HCT116 (cell line): ENCODE measurements at regions not wholly inside any gene's neighbourhood (a gene's known extent, or its start where the extent isn't known, plus 50 kb on each side); places are given as distances from the start of the nearest gene placed in this dataset.

Source experiments
- ATAC-seq: fragments of 200-7000 bp; cut with Tn5 transposase; 2 replicates; pipeline ENCODE4 v1.9.1; 2020; ENCODE audit warnings: mild to moderate bottlenecking, moderate library complexity
- BruUV-seq: library from RNA; stranded (reverse); fragments of 400-500 nt; replicated peaks from 2 replicates; lab custom pipeline; 2021; lab: Mats Ljungman, UMichigan
- CTCF ChIA-PET: fragments of 300-600 bp; sonication (Branson Sonifier 250); formaldehyde crosslinking; loops from one replicate; lab custom pipeline; 2021; ENCODE audit warnings: antibody characterized with exemption; lab: Charles Lee
- POLR2A ChIA-PET: fragments of 300-600, 350-600 bp; sonication (Branson Sonifier 250); formaldehyde crosslinking; loops from one replicate; lab custom pipeline; 2021; ENCODE audit warnings: antibody characterized with exemption; lab: Charles Lee
- RAD21 ChIA-PET, 2 experiments: fragments of 300-600 bp; sonication (Branson Sonifier 250); formaldehyde crosslinking; loops; one replicate each; lab custom pipeline; 2023; ENCODE audit warnings: low total read pairs in 2 of 2; ENCODE audit not compliant: uncharacterized antibody in 2 of 2, unreplicated experiment in 2 of 2, low non-redundant PET in 1 of 2; lab: Charles Lee
- DNase-seq: peaks from one replicate; pipeline ENCODE4 v3.0.0-alpha.2; 2010; ENCODE audit warnings: low read depth, low spot score
- H2AFZ ChIP-seq: fragments of 200-600 bp; shearing (Covaris generic), sonication (generic); 2 replicates; pipeline ENCODE4 v1.6.1; 2017; ENCODE audit warnings: low read depth, mixed run types, mixed read lengths, antibody characterized with exemption, low read length; ENCODE audit not compliant: poor library complexity, severe bottlenecking
- H3K27ac ChIP-seq: 2 replicates; pipeline ENCODE4 v1.5.1; 2012; ENCODE audit warnings: low read depth, low read length
- H3K27me3 ChIP-seq: fragments of 200-600 bp; sonication (generic); 2 replicates; pipeline ENCODE4 v1.6.1; 2016; ENCODE audit warnings: mixed run types, low read length, mixed read lengths; ENCODE audit not compliant: insufficient read depth
- H3K36me3 ChIP-seq, 2 experiments: fragments of 200-500 bp in 1 of 2; fragments of 200-600 bp in 1 of 2; sonication (Bioruptor generic) in 1 of 2; sonication (generic) in 1 of 2; 2 replicates each; pipeline versions ENCODE4 v1.5.1 to v1.6.1; 2014 to 2016; ENCODE audit warnings: low read length in 2 of 2, inconsistent platforms in 1 of 2, mixed read lengths in 1 of 2, mixed run types in 1 of 2; ENCODE audit not compliant: insufficient read depth in 2 of 2, control insufficient read depth in 1 of 2
- H3K4me1 ChIP-seq, 2 experiments: fragments of 200-600 bp in 1 of 2; sonication (generic) in 1 of 2; 2 replicates each; pipeline versions ENCODE4 v1.5.1 to v1.6.1; 2012 to 2017; ENCODE audit warnings: low read length in 2 of 2, inconsistent platforms in 1 of 2, mild to moderate bottlenecking in 1 of 2, mixed read lengths in 1 of 2, mixed run types in 1 of 2, moderate library complexity in 1 of 2; ENCODE audit not compliant: insufficient read depth in 2 of 2, control insufficient read depth in 1 of 2
- H3K4me2 ChIP-seq: fragments of 200-600 bp; sonication (generic); 2 replicates; pipeline ENCODE4 v1.6.1; 2017; ENCODE audit warnings: mixed run types, low read length, mixed read lengths
- H3K4me3 ChIP-seq, 2 experiments: fragments of 200-600 bp in 1 of 2; sonication (generic) in 1 of 2; replicated peaks in 1 of 2; 2 replicates each; pipeline ENCODE4 v1.5.1; 2011 to 2016; ENCODE audit warnings: low read length in 2 of 2, control low read depth in 1 of 2, low read depth in 1 of 2, mild to moderate bottlenecking in 1 of 2, mixed read lengths in 1 of 2, mixed run types in 1 of 2
- H3K79me2 ChIP-seq: fragments of 200-600 bp; sonication (generic); 2 replicates; pipeline ENCODE4 v1.6.1; 2017; ENCODE audit warnings: mild to moderate bottlenecking, mixed run types, low read length, moderate library complexity, mixed read lengths; ENCODE audit not compliant: insufficient read depth
- H3K9ac ChIP-seq: fragments of 200-600 bp; sonication (generic); 2 replicates; pipeline ENCODE4 v1.6.1; 2016; ENCODE audit warnings: low read length, mixed read lengths
- H3K9me2 ChIP-seq: fragments of 200-600 bp; sonication (generic), shearing (Covaris generic); 2 replicates; pipeline ENCODE4 v1.6.1; 2017; ENCODE audit warnings: mixed run types, mild to moderate bottlenecking, moderate library complexity; ENCODE audit not compliant: insufficient read depth
- H3K9me3 ChIP-seq, 2 experiments: fragments of 200-500 bp in 1 of 2; fragments of 200-600 bp in 1 of 2; sonication (Bioruptor generic) in 1 of 2; sonication (generic) in 1 of 2; 2 replicates each; pipeline ENCODE4 v1.6.1; 2014 to 2017; ENCODE audit warnings: low read length in 2 of 2, mixed read lengths in 2 of 2, inconsistent platforms in 1 of 2, low read depth in 1 of 2, mild to moderate bottlenecking in 1 of 2, mixed run types in 1 of 2, moderate library complexity in 1 of 2; ENCODE audit not compliant: control insufficient read depth in 1 of 2, insufficient read depth in 1 of 2
- H4K20me1 ChIP-seq: fragments of 200-600 bp; sonication (generic), shearing (Covaris generic); 2 replicates; pipeline ENCODE4 v1.6.1; 2017; ENCODE audit warnings: mixed run types, mild to moderate bottlenecking, moderate library complexity; ENCODE audit not compliant: insufficient read depth
- CBX3 ChIP-seq: IDR thresholded peaks from 2 replicates; pipeline ENCODE4 v1.6.1; 2012; ENCODE audit warnings: low read depth
- CEBPB ChIP-seq: IDR thresholded peaks from 2 replicates; pipeline ENCODE4 v1.6.1; 2012; ENCODE audit warnings: low read depth
- EGR1 ChIP-seq: IDR thresholded peaks from 2 replicates; pipeline ENCODE4 v1.6.1; 2012; ENCODE audit warnings: low read depth
- ELF1 ChIP-seq: IDR thresholded peaks from 2 replicates; pipeline ENCODE4 v1.6.1; 2012; ENCODE audit warnings: low read depth, borderline replicate concordance
- EZH2 ChIP-seq: fragments of 200-600 bp; sonication (generic); IDR thresholded peaks from 2 replicates; pipeline ENCODE4 v1.6.1; 2017; ENCODE audit warnings: antibody characterized with exemption, mixed run types
- EZH2phosphoT487 ChIP-seq: fragments of 200-600 bp; IDR thresholded peaks from 2 replicates; pipeline ENCODE4 v1.6.1; 2018; ENCODE audit warnings: antibody characterized with exemption, borderline replicate concordance
- FOSL1 ChIP-seq: IDR thresholded peaks from 2 replicates; pipeline ENCODE4 v1.6.1; 2012; ENCODE audit warnings: low read depth
- JUND ChIP-seq: IDR thresholded peaks from 2 replicates; pipeline ENCODE4 v1.6.1; 2012
- POLR2AphosphoS5 ChIP-seq: IDR thresholded peaks from 2 replicates; pipeline ENCODE4 v1.6.1; 2011; ENCODE audit warnings: mild to moderate bottlenecking, low read depth, low read length, moderate library complexity
- RAD21 ChIP-seq: IDR thresholded peaks from 2 replicates; pipeline ENCODE4 v1.6.1; 2012; ENCODE audit warnings: low read depth, mild to moderate bottlenecking
- SIN3A ChIP-seq: IDR thresholded peaks from 2 replicates; pipeline ENCODE4 v1.6.1; 2012; ENCODE audit warnings: low read depth
- SP1 ChIP-seq: IDR thresholded peaks from 2 replicates; pipeline ENCODE4 v1.6.1; 2012; ENCODE audit warnings: low read depth
- SRF ChIP-seq: IDR thresholded peaks from 2 replicates; pipeline ENCODE4 v1.6.1; 2012; ENCODE audit warnings: low read depth
- YY1 ChIP-seq: IDR thresholded peaks from 2 replicates; pipeline ENCODE4 v1.6.1; 2011; ENCODE audit warnings: low read length, low read depth, moderate library complexity, mild to moderate bottlenecking; ENCODE audit not compliant: insufficient replicate concordance; ENCODE audit errors: extremely low read depth
- ZNF274 ChIP-seq: fragments of 200-500 bp; sonication (Bioruptor generic); IDR thresholded peaks from 2 replicates; pipeline ENCODE4 v1.6.1; 2014; ENCODE audit warnings: mild to moderate bottlenecking, low read depth, low read length, inconsistent platforms
- intact Hi-C: fragments of 100-400 bp; cut with micrococcal nuclease; formaldehyde crosslinking; loops from 2 replicates; pipeline ENCODE4 v1.10.0; 2022
- TF ChIP-seq, protein P1 (sequence below): IDR thresholded peaks from 2 replicates; pipeline ENCODE4 v1.6.1; 2012; ENCODE audit warnings: low read depth
- TF ChIP-seq, protein P2 (sequence below): IDR thresholded peaks from 2 replicates; pipeline ENCODE4 v1.6.1; 2011; ENCODE audit warnings: mild to moderate bottlenecking, low read length, moderate library complexity; ENCODE audit not compliant: insufficient replicate concordance; ENCODE audit errors: extremely low read depth
- TF ChIP-seq, protein P3 (sequence below), 3 experiments: fragments of 200-600 bp in 1 of 3; sonication (generic) in 1 of 3; IDR thresholded peaks in 2 of 3; conservative IDR thresholded peaks in 1 of 3; 2 replicates each; pipeline ENCODE4 v1.5.1; 2012 to 2017; ENCODE audit warnings: low read depth in 2 of 3, low read length in 2 of 3, antibody characterized with exemption in 1 of 3, borderline replicate concordance in 1 of 3, control low read depth in 1 of 3, mild to moderate bottlenecking in 1 of 3, mixed read lengths in 1 of 3, mixed run types in 1 of 3, moderate library complexity in 1 of 3; ENCODE audit not compliant: insufficient read depth in 1 of 3
- TF ChIP-seq, protein P4 (sequence below): IDR thresholded peaks from 2 replicates; pipeline ENCODE4 v1.6.1; 2012
- TF ChIP-seq, protein P5 (sequence below): IDR thresholded peaks from 2 replicates; pipeline ENCODE4 v1.6.1; 2012

DNA sequence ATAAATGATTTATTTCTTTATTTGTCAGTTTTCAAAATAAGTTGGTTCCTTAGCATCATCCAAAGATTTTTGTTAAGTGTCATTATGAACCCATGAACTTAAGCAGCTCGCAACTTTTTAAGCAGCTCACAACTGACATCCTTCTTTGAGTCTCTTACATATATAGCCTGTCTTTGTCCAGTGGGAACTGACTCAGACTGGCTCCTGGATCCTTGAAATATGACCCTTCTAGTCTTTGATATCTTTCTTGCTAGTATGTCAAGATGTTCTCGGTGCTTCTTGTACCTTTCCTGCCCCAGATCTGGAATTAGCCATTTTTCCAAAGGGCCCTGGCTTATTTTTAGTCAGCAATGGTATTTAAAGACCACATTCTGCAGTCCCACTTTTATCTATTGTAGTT lies 53.9 kb upstream of the ARID5B start:
- no peak overlapping the region for H3K4me2 ChIP-seq
- peak overlapping the region; percentile 3 for H2AFZ ChIP-seq
- H3K27me3 ChIP-seq, result no peaks in the 10 kb centered on the region
- no peak for DNase-seq
- no TSS peak for BruUV-seq
- intact Hi-C loops, result no loop called here
- TF ChIP-seq JUND, result no peak
- TF ChIP-seq EZH2phosphoT487, result no peak
- no peak for TF ChIP-seq POLR2AphosphoS5
- no peak for TF ChIP-seq EZH2
- TF ChIP-seq CBX3, result no peak
- TF ChIP-seq, protein P1, sequence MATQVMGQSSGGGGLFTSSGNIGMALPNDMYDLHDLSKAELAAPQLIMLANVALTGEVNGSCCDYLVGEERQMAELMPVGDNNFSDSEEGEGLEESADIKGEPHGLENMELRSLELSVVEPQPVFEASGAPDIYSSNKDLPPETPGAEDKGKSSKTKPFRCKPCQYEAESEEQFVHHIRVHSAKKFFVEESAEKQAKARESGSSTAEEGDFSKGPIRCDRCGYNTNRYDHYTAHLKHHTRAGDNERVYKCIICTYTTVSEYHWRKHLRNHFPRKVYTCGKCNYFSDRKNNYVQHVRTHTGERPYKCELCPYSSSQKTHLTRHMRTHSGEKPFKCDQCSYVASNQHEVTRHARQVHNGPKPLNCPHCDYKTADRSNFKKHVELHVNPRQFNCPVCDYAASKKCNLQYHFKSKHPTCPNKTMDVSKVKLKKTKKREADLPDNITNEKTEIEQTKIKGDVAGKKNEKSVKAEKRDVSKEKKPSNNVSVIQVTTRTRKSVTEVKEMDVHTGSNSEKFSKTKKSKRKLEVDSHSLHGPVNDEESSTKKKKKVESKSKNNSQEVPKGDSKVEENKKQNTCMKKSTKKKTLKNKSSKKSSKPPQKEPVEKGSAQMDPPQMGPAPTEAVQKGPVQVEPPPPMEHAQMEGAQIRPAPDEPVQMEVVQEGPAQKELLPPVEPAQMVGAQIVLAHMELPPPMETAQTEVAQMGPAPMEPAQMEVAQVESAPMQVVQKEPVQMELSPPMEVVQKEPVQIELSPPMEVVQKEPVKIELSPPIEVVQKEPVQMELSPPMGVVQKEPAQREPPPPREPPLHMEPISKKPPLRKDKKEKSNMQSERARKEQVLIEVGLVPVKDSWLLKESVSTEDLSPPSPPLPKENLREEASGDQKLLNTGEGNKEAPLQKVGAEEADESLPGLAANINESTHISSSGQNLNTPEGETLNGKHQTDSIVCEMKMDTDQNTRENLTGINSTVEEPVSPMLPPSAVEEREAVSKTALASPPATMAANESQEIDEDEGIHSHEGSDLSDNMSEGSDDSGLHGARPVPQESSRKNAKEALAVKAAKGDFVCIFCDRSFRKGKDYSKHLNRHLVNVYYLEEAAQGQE, result no peak
- TF ChIP-seq YY1, result no peak
- TF ChIP-seq, protein P2, sequence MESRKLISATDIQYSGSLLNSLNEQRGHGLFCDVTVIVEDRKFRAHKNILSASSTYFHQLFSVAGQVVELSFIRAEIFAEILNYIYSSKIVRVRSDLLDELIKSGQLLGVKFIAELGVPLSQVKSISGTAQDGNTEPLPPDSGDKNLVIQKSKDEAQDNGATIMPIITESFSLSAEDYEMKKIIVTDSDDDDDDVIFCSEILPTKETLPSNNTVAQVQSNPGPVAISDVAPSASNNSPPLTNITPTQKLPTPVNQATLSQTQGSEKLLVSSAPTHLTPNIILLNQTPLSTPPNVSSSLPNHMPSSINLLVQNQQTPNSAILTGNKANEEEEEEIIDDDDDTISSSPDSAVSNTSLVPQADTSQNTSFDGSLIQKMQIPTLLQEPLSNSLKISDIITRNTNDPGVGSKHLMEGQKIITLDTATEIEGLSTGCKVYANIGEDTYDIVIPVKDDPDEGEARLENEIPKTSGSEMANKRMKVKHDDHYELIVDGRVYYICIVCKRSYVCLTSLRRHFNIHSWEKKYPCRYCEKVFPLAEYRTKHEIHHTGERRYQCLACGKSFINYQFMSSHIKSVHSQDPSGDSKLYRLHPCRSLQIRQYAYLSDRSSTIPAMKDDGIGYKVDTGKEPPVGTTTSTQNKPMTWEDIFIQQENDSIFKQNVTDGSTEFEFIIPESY, result no peak
- TF ChIP-seq CEBPB, result no peak
- no peak for TF ChIP-seq ZNF274
- TF ChIP-seq, protein P3, sequence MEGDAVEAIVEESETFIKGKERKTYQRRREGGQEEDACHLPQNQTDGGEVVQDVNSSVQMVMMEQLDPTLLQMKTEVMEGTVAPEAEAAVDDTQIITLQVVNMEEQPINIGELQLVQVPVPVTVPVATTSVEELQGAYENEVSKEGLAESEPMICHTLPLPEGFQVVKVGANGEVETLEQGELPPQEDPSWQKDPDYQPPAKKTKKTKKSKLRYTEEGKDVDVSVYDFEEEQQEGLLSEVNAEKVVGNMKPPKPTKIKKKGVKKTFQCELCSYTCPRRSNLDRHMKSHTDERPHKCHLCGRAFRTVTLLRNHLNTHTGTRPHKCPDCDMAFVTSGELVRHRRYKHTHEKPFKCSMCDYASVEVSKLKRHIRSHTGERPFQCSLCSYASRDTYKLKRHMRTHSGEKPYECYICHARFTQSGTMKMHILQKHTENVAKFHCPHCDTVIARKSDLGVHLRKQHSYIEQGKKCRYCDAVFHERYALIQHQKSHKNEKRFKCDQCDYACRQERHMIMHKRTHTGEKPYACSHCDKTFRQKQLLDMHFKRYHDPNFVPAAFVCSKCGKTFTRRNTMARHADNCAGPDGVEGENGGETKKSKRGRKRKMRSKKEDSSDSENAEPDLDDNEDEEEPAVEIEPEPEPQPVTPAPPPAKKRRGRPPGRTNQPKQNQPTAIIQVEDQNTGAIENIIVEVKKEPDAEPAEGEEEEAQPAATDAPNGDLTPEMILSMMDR (IDR thresholded peaks at IDR 0.05 in 2 of 3, conservative IDR thresholded peaks at IDR 0.05 in 1 of 3; ENCODE audit: borderline replicate concordance in 1 of 3, insufficient read depth in 1 of 3, low read depth in 2 of 3, low read length in 2 of 3), result no peak
- no peak for TF ChIP-seq FOSL1
- no peak for TF ChIP-seq SP1
- TF ChIP-seq RAD21, result no peak
- TF ChIP-seq, protein P4, sequence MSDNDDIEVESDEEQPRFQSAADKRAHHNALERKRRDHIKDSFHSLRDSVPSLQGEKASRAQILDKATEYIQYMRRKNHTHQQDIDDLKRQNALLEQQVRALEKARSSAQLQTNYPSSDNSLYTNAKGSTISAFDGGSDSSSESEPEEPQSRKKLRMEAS, result no peak
- no peak for TF ChIP-seq SIN3A
- TF ChIP-seq SRF, result no peak
- TF ChIP-seq EGR1, result no peak
- TF ChIP-seq ELF1, result no peak
- TF ChIP-seq, protein P5, sequence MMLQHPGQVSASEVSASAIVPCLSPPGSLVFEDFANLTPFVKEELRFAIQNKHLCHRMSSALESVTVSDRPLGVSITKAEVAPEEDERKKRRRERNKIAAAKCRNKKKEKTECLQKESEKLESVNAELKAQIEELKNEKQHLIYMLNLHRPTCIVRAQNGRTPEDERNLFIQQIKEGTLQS, result no peak
- H3K79me2 ChIP-seq, result no peaks in the 10 kb centered on the region
- CTCF ChIA-PET, result no interaction called here
- no peaks in the 10 kb centered on the region for H4K20me1 ChIP-seq
- POLR2A ChIA-PET, result no interaction called here
- no peaks in the 10 kb centered on the region for H3K9me3 ChIP-seq
- H3K4me1 ChIP-seq, result peaks cover 9 to 27% of the 10 kb centered on the region in 2 experiments; a peak in 3 of 4 replicates
- no peak overlapping the region for H3K9ac ChIP-seq
- H3K36me3 ChIP-seq, result no peaks in the 10 kb centered on the region
- RAD21 ChIA-PET, result no interaction called here
- no peak overlapping the region for H3K4me3 ChIP-seq
- H3K27ac ChIP-seq, result no peak overlapping the region
- H3K9me2 ChIP-seq, result no peaks in the 10 kb centered on the region
- no peak for ATAC-seq
